GM18907 (cell line): ENCODE measurements at regions not wholly inside any gene's neighbourhood (a gene's known extent, or its start where the extent isn't known, plus 50 kb on each side); places are given as distances from the start of the nearest gene placed in this dataset.
A peak's percentile ranks its signal among the peaks of the same experiment; 100 is the strongest.
"Not testable (repeated sequence)": the region's sequence is repeated elsewhere in the genome, so short reads cannot be mapped to it uniquely, and the experiment has no call there.

Source experiments
- ATAC-seq: cut with Tn5 transposase; IDR thresholded peaks from one replicate; pipeline ENCODE4 v1.9.1; 2021; ENCODE audit warnings: mild to moderate bottlenecking, moderate library complexity; ENCODE audit not compliant: unreplicated experiment

GRCh38 chr5:1654786-1655495 lies 131.2 kb upstream of the LPCAT1 start:
- ATAC-seq = no peak

- ATAC-seq = peak; percentile 85
Observed at GRCh38 chr5:1653698-1654651, 130.2 kb upstream of the LPCAT1 start.

- peak; percentile 14 for ATAC-seq
Observed at GRCh38 chr5:1652873-1653697, 129.3 kb upstream of the LPCAT1 start.

GRCh38 chr5:1651971-1652872 lies 128.5 kb upstream of the LPCAT1 start:
- no peak for ATAC-seq

- ATAC-seq = no peak
Observed at GRCh38 chr5:1651250-1651649, 127.5 kb upstream of the LPCAT1 start.

- ATAC-seq = no peak
Observed at GRCh38 chr5:1649554-1649953, 125.8 kb upstream of the LPCAT1 start.

GRCh38 chr5:1648806-1649205 lies 125.0 kb upstream of the LPCAT1 start:
- no peak for ATAC-seq

- no peak for ATAC-seq
Observed at GRCh38 chr5:1647580-1647979, 123.8 kb upstream of the LPCAT1 start.

- ATAC-seq = peak; percentile 78
Observed at GRCh38 chr5:1644810-1645571, 121.2 kb upstream of the LPCAT1 start.

- not testable (repeated sequence) for ATAC-seq
Observed at GRCh38 chr5:1644393-1644809, 120.6 kb upstream of the LPCAT1 start.

GRCh38 chr5:1643651-1644392 lies 120.1 kb upstream of the LPCAT1 start:
- ATAC-seq = no peak

- ATAC-seq = no peak
Observed at GRCh38 chr5:1642621-1643061, 118.9 kb upstream of the LPCAT1 start.

- no peak for ATAC-seq
Observed at GRCh38 chr5:1642221-1642620, 118.5 kb upstream of the LPCAT1 start.

- no peak for ATAC-seq
Observed at GRCh38 chr5:1641560-1642166, 117.9 kb upstream of the LPCAT1 start.

- ATAC-seq = no peak
Observed at GRCh38 chr5:1641041-1641440, 117.3 kb upstream of the LPCAT1 start.

GRCh38 chr5:1640421-1640881 lies 116.7 kb upstream of the LPCAT1 start:
- no peak for ATAC-seq

- ATAC-seq = no peak
Observed at GRCh38 chr5:1639757-1640156, 116.0 kb upstream of the LPCAT1 start.
